Nucleus accumbens (tissue), 56 donors: ENCODE measurements at regions not wholly inside any gene's neighbourhood (a gene's known extent, or its start where the extent isn't known, plus 50 kb on each side); places are given as distances from the start of the nearest gene placed in this dataset.
"Not testable (repeated sequence)": the region's sequence is repeated elsewhere in the genome, so short reads cannot be mapped to it uniquely, and the experiment has no call there.

Source experiments
- DNase-seq, 56 donors: peaks; one replicate each; lab custom pipeline; 2025; lab: John Stamatoyannopoulos, UW

GRCh38 chr4:127417885-127418535 is 214.7 kb upstream of the INTU start:
- no peak for DNase-seq

- DNase-seq = no peak
Observed at GRCh38 chr4:127419431-127419830, 213.3 kb upstream of the INTU start.

GRCh38 chr4:127421437-127421836 is 211.3 kb upstream of the INTU start:
- DNase-seq = no peak

- no peak for DNase-seq
Observed at GRCh38 chr4:127425202-127425845, 207.4 kb upstream of the INTU start.

- DNase-seq = peak in 1 of 56 donors; percentile 1
Observed at GRCh38 chr4:127425851-127426250, 206.9 kb upstream of the INTU start.

GRCh38 chr4:127441571-127441970 is 191.2 kb upstream of the INTU start:
- DNase-seq = no peak

GRCh38 chr4:127445471-127445870 is 187.3 kb upstream of the INTU start:
- no peak for DNase-seq

GRCh38 chr4:127446427-127446885 is 186.3 kb upstream of the INTU start:
- no peak for DNase-seq

GRCh38 chr4:127448986-127449385 is 183.8 kb upstream of the INTU start:
- DNase-seq = no peak

- no peak for DNase-seq
Observed at GRCh38 chr4:127449449-127449848, 183.3 kb upstream of the INTU start.

GRCh38 chr4:127450276-127450675 is 182.5 kb upstream of the INTU start:
- DNase-seq = no peak

GRCh38 chr4:127463883-127464282 is 168.9 kb upstream of the INTU start:
- DNase-seq = no peak

- DNase-seq = no peak
Observed at GRCh38 chr4:127469542-127469941, 163.2 kb upstream of the INTU start.

GRCh38 chr4:127469959-127470809 is 162.6 kb upstream of the INTU start:
- DNase-seq = no peak

GRCh38 chr4:127478271-127478670 is 154.5 kb upstream of the INTU start:
- DNase-seq = not testable (repeated sequence)

- DNase-seq = no peak
Observed at GRCh38 chr4:127479031-127479622, 153.6 kb upstream of the INTU start.

- no peak for DNase-seq
Observed at GRCh38 chr4:127482049-127482448, 150.7 kb upstream of the INTU start.

- DNase-seq = no peak
Observed at GRCh38 chr4:127484117-127484516, 148.6 kb upstream of the INTU start.

GRCh38 chr4:127486248-127486647 is 146.5 kb upstream of the INTU start:
- DNase-seq = no peak

GRCh38 chr4:127491571-127491970 is 141.2 kb upstream of the INTU start:
- no peak for DNase-seq

GRCh38 chr4:127496875-127497274 is 135.9 kb upstream of the INTU start:
- not testable (repeated sequence) for DNase-seq
